Right atrium auricular region (tissue), 2 donors: ENCODE measurements at regions not wholly inside any gene's neighbourhood (a gene's known extent, or its start where the extent isn't known, plus 50 kb on each side); places are given as distances from the start of the nearest gene placed in this dataset.

ENCODE experiments used
- DNase-seq: peaks from one replicate; pipeline ENCODE4 v3.0.0-alpha.2; 2019; ENCODE audit warnings: low spot score
- H3K27ac ChIP-seq, 2 donors: fragments of 200-600 bp; sonication (generic); 1 replicate in 1 of 2; 2 replicates in 1 of 2; pipeline ENCODE4 v1.5.1; 2016 to 2019
- H3K27me3 ChIP-seq, 2 donors: fragments of 200-600 bp; sonication (generic); one replicate each; pipeline versions ENCODE4 v1.5.1 to v1.6.0; 2017 to 2019
- H3K36me3 ChIP-seq: fragments of 200-600 bp; sonication (generic); one replicate; pipeline ENCODE4 v1.5.1; 2016
- H3K4me1 ChIP-seq, 2 donors: fragments of 200-600 bp; sonication (generic); one replicate each; pipeline versions ENCODE4 v1.5.1 to v1.6.0; 2017 to 2019
- H3K4me3 ChIP-seq, 2 donors: fragments of 200-600 bp; sonication (generic); 1 replicate in 1 of 2; 2 replicates in 1 of 2; pipeline ENCODE4 v1.5.1; 2017 to 2019; ENCODE audit warnings: mild to moderate bottlenecking in 1 of 2, moderate library complexity in 1 of 2
- H3K9me3 ChIP-seq, 2 donors: fragments of 200-600 bp; sonication (generic); one replicate each; pipeline ENCODE4 v1.5.1; 2019
- TF ChIP-seq, protein P1 (sequence below), 2 donors: fragments of 200-600 bp; sonication (generic); IDR thresholded peaks; one replicate each; pipeline ENCODE4 v1.5.1; 2019; ENCODE audit warnings: antibody characterized with exemption in 2 of 2

DNA sequence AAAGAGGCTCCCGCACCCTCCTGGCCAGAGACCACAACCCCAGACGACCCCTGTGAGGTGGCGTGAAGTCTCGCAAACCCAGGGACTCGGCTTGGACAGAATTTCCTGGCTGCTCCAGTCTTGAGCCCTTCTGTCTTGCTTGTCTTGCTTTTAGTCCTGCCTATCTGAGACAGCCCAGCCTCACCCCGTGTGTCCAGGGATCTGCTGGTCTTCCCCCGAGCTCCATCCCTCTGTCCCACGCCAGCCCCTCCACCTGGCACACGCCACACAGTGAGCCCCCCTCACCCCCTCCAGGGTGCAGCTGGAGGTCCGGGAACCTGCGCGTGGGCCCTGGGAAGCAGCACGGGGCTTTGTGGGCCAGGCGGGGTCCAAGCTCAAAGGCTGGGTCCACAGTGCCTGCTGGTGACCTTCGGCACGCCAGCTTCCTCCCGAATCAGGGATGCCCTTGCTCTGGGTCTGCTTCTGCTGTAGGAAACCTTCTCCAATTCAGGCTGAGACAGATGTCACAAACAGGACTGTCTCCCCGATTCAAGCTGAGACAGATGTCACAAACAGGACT lies 97.1 kb downstream of the SIK1 start:
- H3K36me3 ChIP-seq, result no peaks in the 10 kb centered on the region
- no peak overlapping the region for H3K27ac ChIP-seq
- H3K9me3 ChIP-seq, result no peaks in the 10 kb centered on the region
- no peaks in the 10 kb centered on the region for H3K27me3 ChIP-seq
- DNase-seq, result no peak
- TF ChIP-seq, protein P1, sequence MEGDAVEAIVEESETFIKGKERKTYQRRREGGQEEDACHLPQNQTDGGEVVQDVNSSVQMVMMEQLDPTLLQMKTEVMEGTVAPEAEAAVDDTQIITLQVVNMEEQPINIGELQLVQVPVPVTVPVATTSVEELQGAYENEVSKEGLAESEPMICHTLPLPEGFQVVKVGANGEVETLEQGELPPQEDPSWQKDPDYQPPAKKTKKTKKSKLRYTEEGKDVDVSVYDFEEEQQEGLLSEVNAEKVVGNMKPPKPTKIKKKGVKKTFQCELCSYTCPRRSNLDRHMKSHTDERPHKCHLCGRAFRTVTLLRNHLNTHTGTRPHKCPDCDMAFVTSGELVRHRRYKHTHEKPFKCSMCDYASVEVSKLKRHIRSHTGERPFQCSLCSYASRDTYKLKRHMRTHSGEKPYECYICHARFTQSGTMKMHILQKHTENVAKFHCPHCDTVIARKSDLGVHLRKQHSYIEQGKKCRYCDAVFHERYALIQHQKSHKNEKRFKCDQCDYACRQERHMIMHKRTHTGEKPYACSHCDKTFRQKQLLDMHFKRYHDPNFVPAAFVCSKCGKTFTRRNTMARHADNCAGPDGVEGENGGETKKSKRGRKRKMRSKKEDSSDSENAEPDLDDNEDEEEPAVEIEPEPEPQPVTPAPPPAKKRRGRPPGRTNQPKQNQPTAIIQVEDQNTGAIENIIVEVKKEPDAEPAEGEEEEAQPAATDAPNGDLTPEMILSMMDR (IDR thresholded peaks at IDR 0.05), result no peak
- H3K4me1 ChIP-seq, result peaks cover 0 to 25% of the 10 kb centered on the region in 2 donors
- H3K4me3 ChIP-seq, result no peak overlapping the region

DNA sequence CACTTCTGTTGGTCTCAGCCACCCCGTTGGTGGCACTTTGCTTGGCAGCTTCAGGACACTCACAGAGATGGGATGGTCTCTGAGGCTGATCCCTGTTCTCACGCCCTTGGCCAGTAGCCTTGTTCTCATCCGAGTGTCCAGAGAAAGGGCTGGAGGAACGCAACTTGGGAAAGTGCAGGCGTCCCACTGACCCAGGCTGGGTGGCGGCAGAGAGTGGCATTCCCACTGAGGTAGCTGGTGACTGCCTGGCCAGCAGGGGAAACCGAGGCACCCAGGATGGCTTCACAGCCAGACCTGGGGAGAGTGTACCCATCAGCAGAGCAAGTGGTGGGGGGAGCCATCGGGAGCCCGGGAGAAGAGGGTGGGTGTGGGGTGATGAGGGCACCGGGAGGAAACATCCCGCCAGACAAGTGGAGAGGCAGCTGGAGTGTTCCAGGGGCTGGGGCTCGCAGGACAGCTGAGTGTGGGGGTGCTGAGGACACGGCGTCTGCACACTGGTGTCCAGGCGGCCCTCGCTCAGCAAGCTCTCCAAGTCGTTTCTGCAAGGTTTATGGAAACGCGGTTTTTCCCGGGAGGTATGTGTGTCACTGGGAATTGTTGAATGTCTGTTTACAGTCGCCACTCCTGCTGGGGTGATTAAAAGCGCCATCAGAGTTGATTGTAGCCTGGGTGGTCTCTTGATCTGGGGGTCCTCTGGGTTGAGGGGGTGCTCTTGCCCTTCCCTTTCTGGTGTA lies 97.8 kb downstream of the SIK1 start:
- no peak for DNase-seq
- no peaks in the 10 kb centered on the region for H3K9me3 ChIP-seq
- TF ChIP-seq, protein P1 (IDR thresholded peaks at IDR 0.05), result no peak

GRCh38 chr21:43328185-43328957 lies 98.6 kb downstream of the SIK1 start:
- H3K27me3 ChIP-seq, result no peaks in the 10 kb centered on the region
- no peak for DNase-seq
- peaks cover 0 to 21% of the 10 kb centered on the region in 2 donors for H3K4me1 ChIP-seq
- H3K36me3 ChIP-seq, result no peaks in the 10 kb centered on the region
- no peaks in the 10 kb centered on the region for H3K9me3 ChIP-seq
- TF ChIP-seq, protein P1 (IDR thresholded peaks at IDR 0.05), result no peak
- H3K27ac ChIP-seq, result no peak overlapping the region
- no peak overlapping the region for H3K4me3 ChIP-seq

More for the DNA sequence above, 97.8 kb downstream of the SIK1 start:
- no peaks in the 10 kb centered on the region for H3K27me3 ChIP-seq
- peaks cover 0 to 24% of the 10 kb centered on the region in 2 donors for H3K4me1 ChIP-seq
- no peak overlapping the region for H3K4me3 ChIP-seq
- H3K27ac ChIP-seq, result no peak overlapping the region
- no peaks in the 10 kb centered on the region for H3K36me3 ChIP-seq

DNA sequence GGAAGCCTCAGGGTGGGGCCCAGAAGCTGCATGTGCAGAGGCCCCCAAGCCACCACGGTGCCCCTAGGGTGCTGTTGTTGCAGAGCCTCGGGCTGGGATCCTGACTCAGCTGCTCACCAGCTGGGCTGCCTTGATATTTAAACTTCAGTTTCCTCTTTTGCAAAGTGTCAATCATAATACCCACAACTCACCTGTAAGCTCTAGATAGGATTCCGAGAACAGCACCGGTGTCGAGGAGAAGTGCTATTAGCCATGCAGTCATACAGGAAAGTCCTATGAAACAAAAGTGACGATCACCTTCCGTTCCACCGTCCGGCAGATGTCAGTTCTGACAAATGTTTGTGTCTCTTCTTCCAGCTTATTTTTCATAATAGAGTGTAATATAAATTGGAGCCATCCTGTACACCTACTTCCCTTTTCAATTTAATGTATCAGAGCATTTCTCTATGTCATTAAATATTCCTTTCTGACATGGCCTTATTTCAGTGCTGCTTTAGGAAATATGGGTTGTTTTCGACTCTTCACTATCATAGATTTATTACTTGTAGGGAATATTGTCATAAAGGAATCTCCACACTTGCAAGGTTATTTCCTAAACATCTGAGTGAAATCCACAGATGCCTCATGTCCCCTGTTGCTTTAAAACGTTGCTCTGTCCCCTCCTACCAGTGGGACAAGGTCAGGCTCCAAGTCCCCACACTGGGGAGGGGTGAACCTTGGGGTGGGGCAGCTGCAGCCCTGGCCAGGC lies 100.8 kb downstream of the SIK1 start:
- no peaks in the 10 kb centered on the region for H3K9me3 ChIP-seq
- H3K27me3 ChIP-seq, result no peaks in the 10 kb centered on the region
- TF ChIP-seq, protein P1 (IDR thresholded peaks at IDR 0.05), result no peak
- H3K36me3 ChIP-seq, result no peaks in the 10 kb centered on the region
- no peak for DNase-seq
- H3K4me3 ChIP-seq, result no peak overlapping the region
- peaks cover 0 to 9% of the 10 kb centered on the region in 2 donors for H3K4me1 ChIP-seq
- H3K27ac ChIP-seq, result no peak overlapping the region

DNA sequence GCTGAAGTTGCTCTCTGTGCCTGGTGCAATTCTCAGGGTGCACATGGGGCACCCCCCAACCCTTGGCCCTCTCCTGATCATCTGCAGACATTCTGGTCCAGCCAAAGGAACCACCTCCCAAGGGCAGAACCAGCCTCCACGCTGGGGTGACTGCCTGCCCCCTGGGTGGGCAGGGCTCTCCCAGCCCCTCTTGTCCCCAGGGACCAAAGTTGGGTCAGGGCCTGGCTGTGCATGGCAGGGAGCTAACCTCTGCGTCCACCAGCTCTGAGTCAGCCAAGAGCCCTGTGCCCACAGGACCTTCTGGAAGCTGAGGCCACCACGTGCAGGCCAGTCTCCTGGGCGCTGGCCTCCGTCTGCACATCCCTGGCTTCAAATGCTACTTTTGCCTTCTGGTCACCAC lies 101.9 kb downstream of the SIK1 start:
- H3K27me3 ChIP-seq, result no peaks in the 10 kb centered on the region
- no peak overlapping the region for H3K27ac ChIP-seq
- DNase-seq, result no peak
- no peaks in the 10 kb centered on the region for H3K36me3 ChIP-seq
- H3K4me1 ChIP-seq, result peaks cover 0 to 9% of the 10 kb centered on the region in 2 donors
- no peak overlapping the region for H3K4me3 ChIP-seq
- no peaks in the 10 kb centered on the region for H3K9me3 ChIP-seq
- TF ChIP-seq, protein P1 (IDR thresholded peaks at IDR 0.05), result no peak
